ENCODE measurements at regions not wholly inside any gene's neighbourhood (a gene's known extent, or its start where the extent isn't known, plus 50 kb on each side); places are given as distances from the start of the nearest gene placed in this dataset.

GRCh38 chr4:85391589-85392410, 83.2 kb upstream of the ARHGAP24 start:
- no peak for DNase-seq (ENCODE audit: low read depth, low spot score)

GRCh38 chr4:85393201-85393600, 81.7 kb upstream of the ARHGAP24 start:
- DNase-seq (ENCODE audit: low read depth, low spot score), result no peak

DNA sequence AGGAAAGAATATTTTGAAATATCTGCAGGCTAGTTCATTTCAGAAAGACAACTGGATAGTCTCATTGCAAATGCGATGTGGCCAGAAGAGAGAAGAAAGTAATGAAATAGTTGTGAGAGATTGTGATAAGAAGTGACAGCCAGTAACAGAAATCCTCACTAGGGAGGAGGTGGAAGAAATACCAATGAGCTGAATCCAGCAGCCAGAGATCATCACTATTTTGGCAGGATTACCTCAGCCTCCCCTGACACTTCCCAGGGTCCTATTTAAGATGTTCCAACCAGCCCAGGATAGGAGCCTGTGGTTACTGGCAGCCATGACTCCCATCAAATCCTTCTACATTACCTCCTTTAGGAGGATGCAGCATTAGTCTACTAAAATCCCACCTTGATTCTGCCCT, 76.7 kb upstream of the ARHGAP24 start:
- DNase-seq (ENCODE audit: low read depth, low spot score), result no peak

GRCh38 chr4:85399270-85399669, 75.7 kb upstream of the ARHGAP24 start:
- DNase-seq (ENCODE audit: low read depth, low spot score), result no peak

DNA sequence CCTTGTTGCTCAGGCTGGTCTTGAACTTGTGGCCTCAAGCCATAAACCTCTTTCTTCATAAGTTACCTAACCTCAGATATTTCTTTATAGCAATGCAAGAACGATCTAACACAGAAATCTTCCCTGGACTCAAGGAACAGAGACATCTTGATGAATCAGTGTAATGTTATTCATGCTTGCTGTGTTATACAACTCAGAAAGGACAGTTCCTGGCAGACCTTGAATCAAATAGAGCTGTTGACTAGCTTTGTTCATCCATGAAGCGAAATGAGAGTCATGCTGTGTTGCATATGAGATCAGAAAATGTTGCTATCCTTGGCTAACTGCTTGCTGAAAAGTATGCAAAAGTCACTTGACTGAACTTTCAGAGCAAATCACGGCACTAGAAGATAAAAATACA, 72.6 kb upstream of the ARHGAP24 start:
- DNase-seq (ENCODE audit: low read depth, low spot score), result peak; percentile 7

GRCh38 chr4:85406185-85406584, 68.8 kb upstream of the ARHGAP24 start:
- DNase-seq (ENCODE audit: low read depth, low spot score), result no peak

- no peak for DNase-seq (ENCODE audit: low read depth, low spot score)
These were observed 67.4 kb upstream of the ARHGAP24 start for GRCh38 chr4:85407546-85407945.

DNA sequence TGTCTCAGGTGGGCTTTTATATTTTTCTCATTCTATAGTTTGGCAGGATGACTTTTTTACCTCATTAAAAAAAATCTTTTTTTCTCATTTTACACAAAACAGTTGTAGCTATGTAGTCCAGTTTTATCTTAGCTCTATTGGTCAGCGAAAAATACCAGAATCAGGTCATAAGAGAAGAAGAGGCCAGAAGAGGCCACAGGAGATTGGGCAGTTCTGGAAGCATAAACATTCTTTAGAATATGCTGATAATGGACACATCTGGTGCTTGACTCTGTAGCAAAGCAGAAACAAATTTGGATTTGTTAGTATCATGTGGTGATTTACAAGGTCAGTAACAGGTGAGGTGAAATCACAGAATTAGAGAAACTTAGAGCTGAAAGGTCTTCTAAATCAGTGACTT, 66.6 kb upstream of the ARHGAP24 start:
- DNase-seq (ENCODE audit: low read depth, low spot score), result no peak

DNA sequence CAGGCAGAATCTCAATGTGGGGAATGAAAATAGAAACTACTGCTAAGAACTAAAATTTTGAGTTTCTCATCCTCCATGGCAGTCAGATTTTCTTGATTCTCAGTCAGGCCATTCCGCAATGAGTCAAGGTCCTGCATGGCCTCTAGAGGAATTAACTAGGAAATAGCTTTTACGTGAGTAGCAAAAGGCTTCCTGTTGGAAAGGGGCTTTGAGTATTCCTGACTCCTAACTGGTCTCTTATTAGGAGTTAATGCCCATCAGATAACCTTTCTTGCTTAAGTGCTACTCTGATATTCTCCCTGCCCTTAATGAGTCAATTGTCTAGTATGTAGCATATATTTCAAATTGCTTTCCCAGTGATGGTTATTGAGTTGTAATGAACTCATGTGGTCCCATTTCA, 65.7 kb upstream of the ARHGAP24 start:
- no peak for DNase-seq (ENCODE audit: low read depth, low spot score)

DNA sequence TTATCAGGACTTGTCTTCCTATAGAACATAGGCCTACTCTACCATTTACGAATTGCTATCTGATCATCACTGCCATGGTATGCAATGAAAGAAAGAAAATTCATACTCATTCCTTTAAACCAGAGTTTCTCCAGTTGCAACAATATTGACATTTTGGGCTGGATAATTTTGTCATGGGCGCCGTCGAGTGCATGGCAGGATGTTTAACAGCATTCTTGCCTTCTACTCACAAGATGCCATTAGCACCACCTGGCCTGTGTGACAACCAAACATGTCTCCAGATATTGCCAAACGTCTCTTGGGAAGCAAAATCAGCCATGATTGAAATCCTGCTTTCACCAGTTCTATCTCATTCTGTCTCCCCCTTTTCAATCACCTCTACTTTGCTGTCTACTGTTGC, 63.6 kb upstream of the ARHGAP24 start:
- DNase-seq (ENCODE audit: low read depth, low spot score), result no peak

DNA sequence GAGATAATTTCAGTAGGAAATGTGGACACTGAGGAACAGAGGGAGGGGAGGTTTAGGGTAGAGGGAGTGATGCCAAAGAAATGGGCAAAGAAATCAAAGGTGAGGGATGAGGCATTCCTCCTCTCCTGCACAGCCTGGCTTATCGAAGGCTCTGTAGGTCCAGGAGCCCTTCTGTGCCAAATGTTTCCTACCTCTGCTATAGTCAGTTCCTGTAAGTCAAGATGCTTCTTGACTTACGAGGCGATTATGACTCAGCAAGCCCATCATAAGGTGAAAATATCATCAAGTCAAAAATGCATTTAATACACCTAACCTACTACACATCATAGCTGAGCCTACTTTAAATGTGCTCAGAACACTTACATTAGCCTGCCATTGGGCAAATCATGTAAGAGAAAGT, 60.0 kb upstream of the ARHGAP24 start:
- no peak for DNase-seq (ENCODE audit: low read depth, low spot score)

GRCh38 chr4:85416094-85416493, 58.9 kb upstream of the ARHGAP24 start:
- DNase-seq (ENCODE audit: low read depth, low spot score), result no peak

GRCh38 chr4:85419103-85419502, 55.8 kb upstream of the ARHGAP24 start:
- DNase-seq (ENCODE audit: low read depth, low spot score), result no peak

GRCh38 chr4:85420831-85421230, 54.1 kb upstream of the ARHGAP24 start:
- no peak for DNase-seq (ENCODE audit: low read depth, low spot score)

DNA sequence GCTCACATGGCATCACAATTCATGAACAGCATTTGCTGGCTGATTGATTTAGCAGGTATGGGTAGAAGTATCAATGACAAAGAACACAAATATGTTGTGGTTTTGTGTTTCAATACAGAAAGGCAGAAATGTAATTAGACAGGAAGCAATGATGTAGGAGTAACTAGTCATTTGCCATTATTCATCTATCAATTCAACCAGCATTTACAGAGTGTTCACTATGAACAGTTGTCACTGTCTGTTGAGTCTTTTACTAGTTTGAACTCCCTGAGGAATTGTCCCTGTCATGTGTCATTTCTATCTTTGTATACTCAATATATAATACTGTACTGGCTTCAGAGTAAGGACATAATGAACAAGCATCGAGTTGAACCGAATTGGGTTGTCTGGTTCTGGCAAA, 51.5 kb upstream of the ARHGAP24 start:
- no peak for DNase-seq (ENCODE audit: low read depth, low spot score)

Measured in brain pericyte (primary cell).